Naive thymus-derived CD4-positive, alpha-beta T cell (primary cell): ENCODE measurements at regions not wholly inside any gene's neighbourhood (a gene's known extent, or its start where the extent isn't known, plus 50 kb on each side); places are given as distances from the start of the nearest gene placed in this dataset.
A peak's percentile ranks its signal among the peaks of the same experiment; 100 is the strongest.

Experiments used
- ATAC-seq: fragments of 150-1000 bp; cut with Tn5 transposase; 2 replicates; pipeline ENCODE4 v1.10.0; 2021; ENCODE audit warnings: mild to moderate bottlenecking, moderate library complexity
- CTCF ChIA-PET: fragments of 350-600 bp; sonication (Branson Sonifier 250); formaldehyde crosslinking; loops from one replicate; lab custom pipeline; 2021; ENCODE audit warnings: antibody characterized with exemption; lab: Charles Lee
- POLR2A ChIA-PET: fragments of 350-600 bp; sonication (Branson Sonifier 250); formaldehyde crosslinking; loops from one replicate; lab custom pipeline; 2021; ENCODE audit warnings: antibody characterized with exemption, inconsistent platforms; lab: Charles Lee
- DNase-seq, 9 donors: peaks; one replicate each; pipeline versions ENCODE4 v3.0.0 to v3.0.0-alpha.2; 2020 to 2022; ENCODE audit warnings: mixed read lengths in 1 of 9
- H3K27ac ChIP-seq: one replicate; pipeline ENCODE4 v1.7.0; 2013; ENCODE audit warnings: mild to moderate bottlenecking, low read depth, low read length, moderate library complexity
- H3K27me3 ChIP-seq, 2 donors: one replicate each; pipeline ENCODE4 v1.7.0; 2013; ENCODE audit warnings: low read length in 2 of 2, mild to moderate bottlenecking in 2 of 2, moderate library complexity in 2 of 2; ENCODE audit not compliant: control insufficient read depth in 2 of 2, insufficient read depth in 2 of 2
- H3K36me3 ChIP-seq, 3 experiments: 1 replicate in 2 of 3; 2 replicates in 1 of 3; pipeline ENCODE4 v1.7.0; 2013; ENCODE audit warnings: low read length in 3 of 3, mild to moderate bottlenecking in 3 of 3, moderate library complexity in 1 of 3; ENCODE audit not compliant: insufficient read depth in 3 of 3, control insufficient read depth in 2 of 3
- H3K4me1 ChIP-seq, 2 donors: one replicate each; pipeline ENCODE4 v1.7.0; 2013; ENCODE audit warnings: low read length in 2 of 2, mild to moderate bottlenecking in 2 of 2, moderate library complexity in 1 of 2; ENCODE audit not compliant: control insufficient read depth in 2 of 2, insufficient read depth in 2 of 2
- H3K4me3 ChIP-seq: 2 replicates; pipeline ENCODE4 v1.7.0; 2013; ENCODE audit warnings: mild to moderate bottlenecking, low read length
- H3K9me3 ChIP-seq, 3 experiments: 1 replicate in 2 of 3; 2 replicates in 1 of 3; pipeline ENCODE4 v1.7.0; 2013; ENCODE audit warnings: low read length in 3 of 3; ENCODE audit not compliant: control insufficient read depth in 2 of 3
- H3K27ac Mint-ChIP-seq, 9 donors: one replicate each; pipeline ENCODE4 v1.8.0; 2020 to 2022; ENCODE audit warnings: mixed read lengths in 9 of 9, mild to moderate bottlenecking in 8 of 9, moderate library complexity in 5 of 9, inconsistent platforms in 2 of 9
- H3K27me3 Mint-ChIP-seq, 5 donors: one replicate each; pipeline ENCODE4 v1.8.0; 2021 to 2022; ENCODE audit warnings: mixed read lengths in 5 of 5, mild to moderate bottlenecking in 1 of 5
- H3K36me3 Mint-ChIP-seq, 5 donors: one replicate each; pipeline ENCODE4 v1.8.0; 2020 to 2022; ENCODE audit warnings: mixed read lengths in 5 of 5, mild to moderate bottlenecking in 3 of 5, inconsistent platforms in 1 of 5
- H3K4me1 Mint-ChIP-seq, 7 donors: one replicate each; pipeline ENCODE4 v1.8.0; 2020 to 2022; ENCODE audit warnings: mixed read lengths in 7 of 7, mild to moderate bottlenecking in 3 of 7, inconsistent platforms in 1 of 7
- H3K4me3 Mint-ChIP-seq, 10 donors: one replicate each; pipeline ENCODE4 v1.8.0; 2020 to 2022; ENCODE audit warnings: mild to moderate bottlenecking in 10 of 10, mixed read lengths in 10 of 10, moderate library complexity in 6 of 10, inconsistent platforms in 2 of 10
- H3K9me3 Mint-ChIP-seq, 11 donors: one replicate each; pipeline ENCODE4 v1.8.0; 2020 to 2022; ENCODE audit warnings: mixed read lengths in 11 of 11, mild to moderate bottlenecking in 4 of 11, inconsistent platforms in 1 of 11, moderate library complexity in 1 of 11
- intact Hi-C, 2 donors: fragments of 100-400 bp; cut with micrococcal nuclease; formaldehyde crosslinking; loops; one replicate each; pipeline ENCODE4 v1.15.1; 2023

DNA sequence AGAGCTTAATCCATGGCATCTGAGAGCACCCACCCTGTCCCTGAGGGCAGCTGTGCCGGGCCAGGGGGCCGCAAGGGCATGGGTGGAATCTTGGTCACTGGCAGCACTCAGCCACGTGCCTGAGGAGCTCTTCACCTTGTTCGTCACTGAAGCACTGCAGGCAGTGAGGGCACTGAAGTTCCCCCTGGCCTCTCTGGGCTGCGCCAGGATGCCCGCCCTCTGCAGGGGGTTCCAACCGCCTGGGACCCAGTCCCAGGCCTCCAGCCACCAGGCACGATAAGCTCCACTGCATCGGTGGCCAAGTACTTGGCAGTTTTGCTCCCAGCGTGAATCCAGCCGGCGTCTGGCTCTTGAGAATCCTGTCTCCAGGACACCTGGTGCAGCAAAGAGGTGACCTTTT, 96.4 kb upstream of the MED14 start:
- no peaks in the 10 kb centered on the region for H3K9me3 ChIP-seq
- ChIA-PET CTCF (no interaction called here), POLR2A (no interaction called here)
- Mint-ChIP-seq H3K27me3 (no peaks in the 10 kb centered on the region), H3K36me3 (no peaks in the 10 kb centered on the region), H3K4me1 (no peaks in the 10 kb centered on the region), H3K27ac (no peak overlapping the region), H3K4me3 (no peak overlapping the region), H3K9me3 (no peaks in the 10 kb centered on the region)
- DNase-seq (no peak), ATAC-seq (no peak)
- H3K27ac ChIP-seq = no peak overlapping the region
- no peaks in the 10 kb centered on the region for H3K4me1 ChIP-seq
- H3K4me3 ChIP-seq = no peak overlapping the region
- H3K27me3 ChIP-seq = no peaks in the 10 kb centered on the region
- intact Hi-C loops = no loop called here
- H3K36me3 ChIP-seq = no peaks in the 10 kb centered on the region

DNA sequence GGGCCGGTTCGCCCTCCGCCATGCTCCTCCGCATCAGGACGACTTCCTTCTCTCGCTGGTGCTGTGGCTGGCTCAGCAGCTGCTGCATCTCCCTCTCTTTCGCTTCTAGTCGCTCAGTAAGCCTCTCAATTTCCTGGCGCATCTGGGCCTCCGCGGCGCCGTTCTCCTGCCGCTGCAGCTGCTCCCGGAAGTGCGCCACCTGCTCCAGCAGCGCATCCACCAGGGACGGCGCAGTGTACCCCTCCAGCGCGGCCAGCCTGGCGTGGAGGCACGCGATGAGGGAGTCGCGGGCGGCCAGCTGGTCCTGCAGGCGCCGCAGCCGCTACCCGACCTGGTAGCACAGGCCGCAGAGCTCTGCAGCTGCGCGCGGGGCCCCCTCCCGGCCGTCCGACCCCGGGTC, 97.4 kb upstream of the MED14 start:
- Mint-ChIP-seq H3K27me3 (no peaks in the 10 kb centered on the region), H3K9me3 (no peaks in the 10 kb centered on the region), H3K36me3 (no peaks in the 10 kb centered on the region), H3K4me3 (peak overlapping the region in 1 of 10 donors; percentile 56), H3K27ac (peak overlapping the region in 1 of 9 donors; percentile 55), H3K4me1 (no peaks in the 10 kb centered on the region)
- intact Hi-C loops = no loop called here
- ATAC-seq (no peak), DNase-seq (no peak)
- Histone ChIP-seq H3K4me1 (no peaks in the 10 kb centered on the region), H3K4me3 (no peak overlapping the region), H3K36me3 (no peaks in the 10 kb centered on the region), H3K27me3 (no peaks in the 10 kb centered on the region), H3K27ac (no peak overlapping the region), H3K9me3 (no peaks in the 10 kb centered on the region)
- POLR2A ChIA-PET = no interaction called here
- CTCF ChIA-PET = no interaction called here

GRCh38 chrX:40834225-40834624, 98.9 kb upstream of the MED14 start:
- no peaks in the 10 kb centered on the region for H3K9me3 ChIP-seq
- ATAC-seq (no peak), DNase-seq (no peak)
- Mint-ChIP-seq H3K9me3 (peaks cover 0 to 7% (median 0%) of the 10 kb centered on the region in 11 donors), H3K27me3 (peaks cover 0 to 3% (median 0%) of the 10 kb centered on the region in 5 donors), H3K4me1 (no peaks in the 10 kb centered on the region), H3K4me3 (no peak overlapping the region), H3K36me3 (no peaks in the 10 kb centered on the region), H3K27ac (no peak overlapping the region)
- ChIA-PET CTCF (no interaction called here), POLR2A (no interaction called here)
- no peak overlapping the region for H3K4me3 ChIP-seq
- no peak overlapping the region for H3K27ac ChIP-seq
- no peaks in the 10 kb centered on the region for H3K4me1 ChIP-seq
- no peaks in the 10 kb centered on the region for H3K36me3 ChIP-seq
- no peaks in the 10 kb centered on the region for H3K27me3 ChIP-seq
- intact Hi-C loops = no loop called here

DNA sequence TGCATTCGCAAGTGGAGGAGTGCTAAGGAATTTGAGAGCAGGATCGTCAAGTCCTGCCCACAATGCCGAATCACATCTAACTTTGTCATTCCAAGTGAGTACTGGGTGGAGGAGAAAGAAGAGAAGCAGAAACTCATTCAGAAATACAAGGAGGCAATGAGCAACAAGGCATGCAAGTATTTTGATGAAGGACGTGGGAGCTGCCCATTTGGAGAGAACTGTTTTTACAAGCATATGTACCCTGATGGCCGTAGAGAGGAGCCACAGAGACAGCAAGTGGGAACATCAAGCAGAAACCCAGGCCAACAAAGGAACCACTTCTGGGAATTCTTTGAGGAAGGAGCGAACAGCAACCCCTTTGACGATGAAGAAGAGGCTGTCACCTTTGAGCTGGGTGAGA, 100.2 kb upstream of the MED14 start:
- Histone ChIP-seq H3K27ac (no peak overlapping the region), H3K27me3 (no peaks in the 10 kb centered on the region), H3K9me3 (no peaks in the 10 kb centered on the region), H3K36me3 (no peaks in the 10 kb centered on the region), H3K4me1 (no peaks in the 10 kb centered on the region), H3K4me3 (no peak overlapping the region)
- ChIA-PET CTCF (no interaction called here), POLR2A (no interaction called here)
- Mint-ChIP-seq H3K4me3 (no peak overlapping the region), H3K4me1 (no peaks in the 10 kb centered on the region), H3K9me3 (peaks cover 3 to 20% (median 5%) of the 10 kb centered on the region in 11 donors), H3K27ac (no peak overlapping the region), H3K36me3 (peaks cover 2 to 7% (median 3%) of the 10 kb centered on the region in 5 donors), H3K27me3 (peaks cover 0 to 7% (median 0%) of the 10 kb centered on the region in 5 donors)
- DNase-seq (no peak), ATAC-seq (no peak)
- intact Hi-C loops = no loop called here

DNA sequence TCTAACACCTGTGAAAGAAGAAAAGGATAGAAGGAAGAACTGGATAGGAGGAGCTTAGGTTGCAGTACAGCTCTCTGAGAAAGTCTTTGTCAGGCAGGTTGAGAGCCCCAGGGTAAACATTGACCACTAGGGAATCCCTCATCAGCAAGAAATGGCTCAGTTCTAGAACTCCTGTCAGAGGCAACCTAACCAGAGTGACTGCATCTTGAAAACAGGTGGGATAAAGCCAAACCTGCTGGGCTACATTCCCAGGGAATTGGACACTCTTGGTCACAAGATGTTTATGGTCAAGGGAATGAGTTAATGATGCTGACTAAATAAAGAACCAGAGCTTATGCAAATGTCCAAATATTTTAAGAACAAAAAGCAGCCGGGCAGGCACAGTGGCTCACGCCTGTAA, 108.3 kb upstream of the MED14 start:
- DNase-seq = no peak
- no peak overlapping the region for H3K4me3 ChIP-seq
- POLR2A ChIA-PET = no interaction called here
- CTCF ChIA-PET = no interaction called here
- no peaks in the 10 kb centered on the region for H3K4me1 ChIP-seq
- no peaks in the 10 kb centered on the region for H3K36me3 ChIP-seq
- H3K27ac ChIP-seq = no peak overlapping the region
- ATAC-seq = no peak
- Mint-ChIP-seq H3K36me3 (peaks cover 2 to 12% (median 3%) of the 10 kb centered on the region in 5 donors), H3K9me3 (peaks cover 3 to 49% (median 23%) of the 10 kb centered on the region in 11 donors), H3K4me3 (no peak overlapping the region), H3K4me1 (no peaks in the 10 kb centered on the region), H3K27me3 (peaks cover 0 to 11% (median 4%) of the 10 kb centered on the region in 5 donors), H3K27ac (no peak overlapping the region)
- intact Hi-C loops = no loop called here
- peaks cover 0 to 2% of the 10 kb centered on the region in 2 donors for H3K27me3 ChIP-seq
- peaks cover 0 to 13% (median 0%) of the 10 kb centered on the region in 3 experiments for H3K9me3 ChIP-seq

- Histone ChIP-seq H3K36me3 (no peaks in the 10 kb centered on the region), H3K4me3 (no peak overlapping the region), H3K27me3 (peaks cover 0 to 2% of the 10 kb centered on the region in 2 donors), H3K4me1 (no peaks in the 10 kb centered on the region), H3K27ac (no peak overlapping the region), H3K9me3 (peaks cover 0 to 13% (median 0%) of the 10 kb centered on the region in 3 experiments)
- Mint-ChIP-seq H3K27ac (no peak overlapping the region), H3K4me3 (no peak overlapping the region), H3K27me3 (peaks cover 0 to 8% (median 4%) of the 10 kb centered on the region in 5 donors), H3K36me3 (peaks cover 2 to 12% (median 3%) of the 10 kb centered on the region in 5 donors), H3K9me3 (peaks cover 3 to 40% (median 21%) of the 10 kb centered on the region in 11 donors), H3K4me1 (no peaks in the 10 kb centered on the region)
- DNase-seq (no peak), ATAC-seq (no peak)
- intact Hi-C loops = no loop called here
- ChIA-PET CTCF (no interaction called here), POLR2A (interaction anchor here (0.7 kb wide), 1 partner anchor 805 kb away, joined by 3 read pairs; no protein-coding TSS in a partner anchor)
These were observed 109.1 kb upstream of the MED14 start for GRCh38 chrX:40844471-40844870.

- POLR2A ChIA-PET = no interaction called here
- no peaks in the 10 kb centered on the region for H3K4me1 Mint-ChIP-seq
- intact Hi-C loops = no loop called here
These were observed 110.1 kb upstream of the MED14 start for GRCh38 chrX:40845331-40845911.

More at GRCh38 chrX:40845331-40845911, 110.1 kb upstream of the MED14 start:
- H3K27me3 Mint-ChIP-seq = peaks cover 0 to 5% (median 0%) of the 10 kb centered on the region in 5 donors
- Histone ChIP-seq H3K27me3 (peaks cover 0 to 2% of the 10 kb centered on the region in 2 donors), H3K9me3 (peaks cover 0 to 13% (median 0%) of the 10 kb centered on the region in 3 experiments), H3K4me3 (no peak overlapping the region), H3K27ac (no peak overlapping the region), H3K36me3 (no peaks in the 10 kb centered on the region), H3K4me1 (no peaks in the 10 kb centered on the region)
- H3K36me3 Mint-ChIP-seq = peaks cover 0 to 7% (median 1%) of the 10 kb centered on the region in 5 donors
- ATAC-seq (no peak), DNase-seq (no peak)
- no peak overlapping the region for H3K4me3 Mint-ChIP-seq
- peaks cover 1 to 31% (median 19%) of the 10 kb centered on the region in 11 donors for H3K9me3 Mint-ChIP-seq
- CTCF ChIA-PET = no interaction called here
- no peak overlapping the region for H3K27ac Mint-ChIP-seq
